ENCODE measurements at regions not wholly inside any gene's neighbourhood (a gene's known extent, or its start where the extent isn't known, plus 50 kb on each side); places are given as distances from the start of the nearest gene placed in this dataset.
"Not testable (repeated sequence)": the region's sequence is repeated elsewhere in the genome, so short reads cannot be mapped to it uniquely, and the experiment has no call there.

GRCh38 chr5:3186156-3186555 is 409.5 kb upstream of the IRX1 start:
- no peak for DNase-seq

DNA sequence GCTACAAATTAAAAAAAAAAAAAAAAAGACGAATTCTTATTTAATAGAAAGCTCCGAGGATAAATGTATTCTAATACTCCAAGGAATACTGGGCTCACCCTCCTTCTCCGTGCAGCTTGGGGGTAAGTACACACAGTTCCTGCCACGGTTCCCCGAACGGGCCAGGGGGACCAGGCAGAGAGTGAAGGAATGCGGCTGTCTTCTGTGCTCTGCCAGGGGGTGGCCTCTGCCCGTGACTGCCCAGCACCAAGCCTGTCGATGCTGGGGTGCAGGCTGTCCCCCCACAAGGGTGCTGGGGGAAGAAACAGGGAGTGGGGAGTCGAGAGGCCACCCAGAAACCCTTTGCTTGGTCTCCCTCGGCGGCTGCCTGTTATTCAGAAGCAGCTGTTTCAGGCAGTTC is 410.1 kb upstream of the IRX1 start:
- DNase-seq, result no peak

GRCh38 chr5:3182133-3182876 is 413.3 kb upstream of the IRX1 start:
- DNase-seq, result no peak

DNA sequence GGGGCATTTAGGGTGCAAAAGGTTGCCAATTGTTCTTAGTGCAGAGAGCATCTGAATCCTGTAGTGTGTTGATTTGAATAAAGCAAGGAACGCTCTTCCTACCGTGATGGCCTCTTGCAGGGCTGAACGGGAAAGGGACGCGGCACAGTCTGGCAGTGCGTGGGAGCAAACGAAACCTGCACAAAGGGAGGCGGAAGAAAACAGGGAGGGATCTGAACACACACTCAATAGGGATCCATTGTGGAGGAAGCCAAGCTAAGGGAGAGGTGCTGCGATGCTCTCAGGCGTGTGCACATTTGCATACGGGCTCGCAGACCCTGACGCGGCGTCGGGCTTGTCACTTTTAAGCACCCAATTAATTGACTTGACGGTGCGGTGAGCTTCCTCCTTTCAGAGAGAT is 414.0 kb upstream of the IRX1 start:
- no peak for DNase-seq

GRCh38 chr5:3180636-3181035 is 415.0 kb upstream of the IRX1 start:
- no peak for DNase-seq

DNA sequence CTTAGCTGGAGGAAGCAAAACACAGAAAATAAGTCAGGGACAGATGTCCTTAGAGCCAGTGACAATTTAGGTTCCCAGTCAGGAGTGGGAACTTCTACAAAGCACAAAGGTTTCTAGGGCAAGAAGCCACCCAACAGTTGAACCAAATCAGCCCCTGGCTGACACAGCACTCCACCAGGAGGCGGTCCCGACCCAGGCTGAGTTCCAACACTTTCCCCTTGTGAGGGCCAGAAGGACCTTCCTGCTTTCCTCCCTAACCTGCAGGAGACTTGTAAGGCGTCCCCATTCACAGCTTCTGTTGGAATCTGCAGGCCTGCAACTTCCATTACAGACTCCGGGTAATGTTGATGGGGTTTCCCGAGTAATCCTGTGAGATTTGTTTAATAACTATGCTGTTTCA is 416.4 kb upstream of the IRX1 start:
- DNase-seq, result no peak

- DNase-seq, result no peak
Measured at GRCh38 chr5:3177338-3177737, 418.3 kb upstream of the IRX1 start.

DNA sequence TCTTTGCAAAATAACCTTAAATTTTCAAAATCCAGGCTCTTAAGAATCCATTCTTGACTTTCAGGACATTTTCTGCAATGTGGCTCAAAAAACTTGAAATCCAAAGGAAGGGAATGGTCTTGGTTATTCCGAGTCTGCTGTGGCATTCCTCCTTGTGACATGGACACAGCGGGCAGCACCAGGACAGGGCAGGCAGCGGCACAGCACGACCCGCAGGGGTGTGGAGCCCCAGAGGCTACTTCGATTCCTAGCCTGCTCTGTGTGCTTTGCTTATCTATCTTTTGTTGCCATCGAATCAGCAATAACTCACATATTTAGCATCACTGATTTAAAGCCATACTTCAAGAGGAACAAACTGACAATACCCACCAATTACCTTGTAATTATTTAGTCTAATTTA is 420.2 kb upstream of the IRX1 start:
- DNase-seq, result no peak

GRCh38 chr5:3167473-3167872 is 416.0 kb upstream of the IRX2 start:
- DNase-seq, result no peak

DNA sequence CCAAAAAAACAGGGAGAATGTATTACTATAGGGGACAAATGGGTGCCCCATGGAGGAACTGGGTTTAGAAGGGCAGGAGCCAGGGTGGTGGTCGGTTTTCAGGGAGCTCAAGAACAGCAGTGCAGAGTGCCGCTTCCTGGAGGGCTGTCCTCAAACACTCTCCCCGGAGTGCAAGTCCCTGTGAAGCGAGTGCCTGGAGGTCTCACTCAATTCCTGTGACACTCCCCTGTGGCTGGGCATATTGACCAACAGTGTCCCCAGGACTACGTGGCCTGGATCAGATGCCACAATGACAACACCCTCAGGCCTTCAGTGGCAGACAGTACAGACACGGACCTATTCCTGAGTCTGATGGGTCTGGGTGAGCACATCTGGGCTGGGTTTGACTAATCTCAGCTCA is 412.1 kb upstream of the IRX2 start:
- no peak for DNase-seq

DNA sequence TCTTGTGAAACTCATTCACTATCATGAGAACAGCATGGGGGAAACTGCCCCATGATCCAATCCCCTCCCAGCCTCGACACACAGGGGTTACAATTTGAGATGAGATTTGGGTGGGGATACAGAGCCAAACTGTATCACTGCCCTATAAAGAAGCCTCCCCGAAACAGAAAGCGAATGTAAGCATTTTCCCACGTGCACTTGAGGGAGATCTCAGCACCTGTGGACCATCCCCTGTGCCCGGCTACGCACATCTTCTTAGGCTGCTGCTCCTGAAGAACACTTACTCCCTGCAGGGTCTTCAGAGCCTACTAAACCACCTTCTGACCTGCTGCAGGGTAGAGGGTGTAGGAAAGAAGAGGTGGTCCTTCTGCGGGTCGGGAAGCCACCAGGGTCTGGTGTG is 410.2 kb upstream of the IRX2 start:
- DNase-seq, result no peak

GRCh38 chr5:3157214-3157613 is 405.7 kb upstream of the IRX2 start:
- no peak for DNase-seq

DNA sequence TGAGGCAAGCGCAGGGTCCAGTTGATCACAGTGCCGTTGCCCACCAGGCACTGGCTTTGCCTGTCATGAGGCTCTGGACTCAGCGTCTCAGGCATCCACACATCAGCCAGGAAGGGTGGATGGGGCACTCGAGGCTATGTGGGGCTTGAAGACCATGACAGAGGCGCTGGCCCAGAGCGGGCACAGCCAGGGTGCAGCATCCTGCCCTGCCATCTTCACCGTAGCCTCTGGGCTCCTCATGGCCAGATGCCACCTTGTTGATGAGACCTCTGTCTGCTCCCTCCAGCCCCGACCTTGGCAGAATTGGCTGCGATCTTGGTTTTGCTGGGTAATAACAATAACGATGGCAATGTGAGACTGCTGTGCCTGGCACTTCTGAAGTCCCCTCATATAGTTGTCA is 404.2 kb upstream of the IRX2 start:
- DNase-seq, result no peak

DNA sequence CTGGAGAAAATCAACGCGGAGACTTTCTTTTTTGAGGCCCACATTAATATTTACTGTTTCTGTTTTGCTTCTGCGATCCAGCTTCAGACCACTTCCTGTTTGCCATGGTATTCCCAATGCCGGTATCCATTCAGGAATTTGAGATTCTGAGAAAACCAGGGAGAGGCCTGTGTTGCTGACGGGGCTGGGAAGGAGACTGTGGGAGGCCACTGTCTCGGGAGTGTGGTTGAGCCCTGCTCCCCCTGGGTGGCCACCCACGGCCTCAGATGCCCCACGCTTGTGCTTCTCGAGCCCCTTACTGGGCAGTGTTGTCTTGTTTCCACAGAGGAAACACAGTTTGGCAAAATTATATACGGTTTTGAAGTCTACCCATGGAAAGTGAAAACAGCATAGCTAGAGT is 403.6 kb upstream of the IRX2 start:
- no peak for DNase-seq

DNA sequence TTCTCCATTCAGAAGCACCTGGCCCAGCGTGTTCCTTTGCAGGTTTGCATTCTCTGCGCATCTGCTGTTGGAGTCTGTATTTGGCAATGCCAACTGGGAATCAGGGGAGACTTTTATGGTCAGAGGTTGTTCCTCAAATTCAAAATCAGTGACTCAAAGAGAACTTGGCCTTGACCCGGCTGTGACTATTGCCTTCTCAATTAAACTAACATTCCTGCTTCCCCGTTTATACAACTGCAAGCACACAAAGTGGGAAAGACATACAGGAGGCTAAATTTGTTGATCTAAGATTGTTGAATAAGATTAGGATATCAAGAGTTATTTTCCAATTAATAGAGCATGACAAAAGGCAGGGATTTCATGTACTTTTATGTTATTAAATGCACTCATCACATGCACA is 402.4 kb upstream of the IRX2 start:
- DNase-seq, result no peak

- no peak for DNase-seq
Measured at GRCh38 chr5:3153226-3153858, 401.9 kb upstream of the IRX2 start.

DNA sequence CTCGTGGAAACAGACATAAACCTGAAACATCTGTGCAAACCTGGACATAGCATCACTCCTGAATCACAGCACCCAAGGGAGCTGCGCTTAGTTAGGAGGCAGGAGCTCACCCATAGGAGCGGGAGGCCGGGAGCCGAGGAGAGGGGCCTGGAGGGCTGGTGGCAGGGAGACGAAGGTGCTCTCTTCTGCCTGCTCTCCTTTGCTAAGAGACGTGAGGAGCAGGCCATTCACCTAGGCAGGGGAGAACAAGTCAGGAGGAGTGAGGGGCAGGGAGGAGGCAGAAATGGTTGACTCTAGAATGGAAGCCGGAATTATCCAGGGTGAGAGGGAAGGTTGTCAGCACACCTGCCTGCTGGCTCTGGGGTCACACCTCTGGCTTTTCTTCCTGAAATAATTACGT is 398.4 kb upstream of the IRX2 start:
- no peak for DNase-seq

DNA sequence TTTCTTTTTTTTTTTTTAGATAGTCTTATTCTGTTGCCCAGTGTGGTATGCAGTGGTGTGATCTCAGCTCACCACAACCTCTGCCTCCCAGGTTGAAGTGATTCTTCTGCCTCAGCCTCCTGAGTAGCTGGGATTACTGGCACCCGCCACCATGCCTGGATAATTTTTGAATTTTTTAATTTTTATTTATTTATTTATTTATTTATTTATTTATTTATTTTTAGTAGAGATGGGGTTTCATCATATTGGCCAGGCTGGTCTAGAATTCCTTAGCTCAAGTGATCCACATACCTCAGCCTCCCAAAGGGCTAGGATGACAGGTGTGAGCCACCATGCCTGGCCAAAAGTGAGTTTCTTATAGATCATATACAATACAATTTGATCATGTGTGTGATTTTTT is 395.9 kb upstream of the IRX2 start:
- DNase-seq, result not testable (repeated sequence)

GRCh38 chr5:3145641-3146040 is 394.2 kb upstream of the IRX2 start:
- DNase-seq, result no peak

- DNase-seq, result no peak
Measured at GRCh38 chr5:3143382-3143781, 391.9 kb upstream of the IRX2 start.

GRCh38 chr5:3142261-3143027 is 391.0 kb upstream of the IRX2 start:
- no peak for DNase-seq

GRCh38 chr5:3140117-3140516 is 388.6 kb upstream of the IRX2 start:
- no peak for DNase-seq

DNA sequence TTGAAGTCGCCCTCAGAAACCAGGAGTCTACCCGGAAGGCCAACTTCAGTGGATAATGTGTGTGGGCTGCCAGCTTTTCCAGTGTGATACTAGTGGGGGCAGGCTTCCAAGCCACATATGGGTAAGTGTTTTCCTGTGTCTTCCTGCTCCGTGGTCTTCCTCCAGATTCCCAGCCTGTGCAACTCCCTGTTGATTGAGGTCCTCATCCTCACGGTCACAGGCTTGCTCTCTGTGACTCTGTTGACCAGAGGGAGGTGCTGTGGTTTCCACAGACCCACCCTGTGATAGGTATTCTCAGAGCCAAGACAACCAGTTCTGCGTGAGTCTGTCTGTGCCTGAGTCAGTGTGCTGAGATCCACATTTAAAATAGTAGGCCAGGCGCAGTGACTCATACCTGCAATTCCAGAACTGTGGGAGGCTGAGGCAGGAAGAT is 388.0 kb upstream of the IRX2 start:
- DNase-seq, result no peak

DNA sequence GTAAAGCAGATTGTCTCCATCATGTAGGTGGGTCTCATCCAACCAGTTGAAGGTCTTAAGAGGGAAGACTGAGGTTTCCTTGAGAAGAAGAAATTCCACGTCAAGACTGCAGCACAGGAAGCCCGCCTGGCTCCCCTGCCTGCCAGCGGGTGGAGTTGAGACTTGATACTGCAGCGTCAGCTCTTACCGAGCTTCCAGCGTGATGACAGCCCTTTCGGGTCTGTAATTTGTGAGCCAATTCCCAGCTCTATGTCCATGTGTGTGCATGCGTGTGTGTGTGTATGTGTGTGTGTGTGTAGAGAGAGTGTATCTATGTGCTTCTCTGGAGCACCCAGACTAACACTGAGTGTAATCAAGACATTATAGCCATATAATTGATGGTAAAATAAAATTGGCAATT is 379.7 kb upstream of the IRX2 start:
- no peak for DNase-seq
